Mesenchymal stem cell (in vitro differentiated cells and primary cell): ENCODE measurements at regions not wholly inside any gene's neighbourhood (a gene's known extent, or its start where the extent isn't known, plus 50 kb on each side); places are given as distances from the start of the nearest gene placed in this dataset.
A peak's percentile ranks its signal among the peaks of the same experiment; 100 is the strongest.

ENCODE experiments used
- DNase-seq: peaks from one replicate; pipeline ENCODE4 v3.0.0-alpha.2; 2013
- H2AFZ ChIP-seq: one replicate; pipeline ENCODE4 v1.6.1; 2013; ENCODE audit warnings: low read depth, mild to moderate bottlenecking, control low read depth, inconsistent platforms, low read length, moderate library complexity
- H2AK5ac ChIP-seq: 2 replicates; pipeline ENCODE4 v1.6.1; 2013; ENCODE audit warnings: low read length, moderate library complexity, mild to moderate bottlenecking, inconsistent platforms; ENCODE audit not compliant: severe bottlenecking
- H2BK120ac ChIP-seq: one replicate; pipeline ENCODE4 v1.6.1; 2013; ENCODE audit warnings: low read depth, mild to moderate bottlenecking, inconsistent platforms, low read length, moderate library complexity
- H2BK12ac ChIP-seq, 2 experiments: one replicate each; pipeline ENCODE4 v1.6.1; 2013; ENCODE audit warnings: inconsistent platforms in 2 of 2, low read length in 2 of 2, mild to moderate bottlenecking in 2 of 2, moderate library complexity in 2 of 2, control low read depth in 1 of 2
- H2BK15ac ChIP-seq: one replicate; pipeline ENCODE4 v1.6.1; 2013; ENCODE audit warnings: mild to moderate bottlenecking, low read depth, inconsistent platforms; ENCODE audit not compliant: poor library complexity, severe bottlenecking
- H2BK5ac ChIP-seq: 2 replicates; pipeline ENCODE4 v1.6.1; 2013; ENCODE audit warnings: low read depth, mild to moderate bottlenecking, low read length, control low read depth, inconsistent platforms; ENCODE audit not compliant: poor library complexity, severe bottlenecking
- H3K14ac ChIP-seq, 2 experiments: one replicate each; pipeline ENCODE4 v1.6.1; 2013; ENCODE audit warnings: inconsistent platforms in 2 of 2, low read length in 2 of 2, control low read depth in 1 of 2, mild to moderate bottlenecking in 1 of 2, moderate library complexity in 1 of 2
- H3K18ac ChIP-seq, 2 experiments: one replicate each; pipeline ENCODE4 v1.6.1; 2013; ENCODE audit warnings: inconsistent platforms in 2 of 2, low read length in 2 of 2, control low read depth in 1 of 2, low read depth in 1 of 2, mild to moderate bottlenecking in 1 of 2
- H3K23ac ChIP-seq, 2 experiments: one replicate each; pipeline ENCODE4 v1.6.1; 2013; ENCODE audit warnings: inconsistent platforms in 2 of 2, low read length in 2 of 2, mild to moderate bottlenecking in 2 of 2, moderate library complexity in 2 of 2, control low read depth in 1 of 2
- H3K27ac ChIP-seq: 2 replicates; pipeline ENCODE4 v1.5.1; 2013; ENCODE audit warnings: mild to moderate bottlenecking, moderate library complexity, low read length, control low read depth, inconsistent platforms; ENCODE audit not compliant: poor library complexity, severe bottlenecking
- H3K27me3 ChIP-seq, 2 experiments: 2 replicates each; pipeline versions ENCODE4 v1.6.1 to v1.7.0; 2013; ENCODE audit warnings: low read length in 2 of 2, mild to moderate bottlenecking in 2 of 2, moderate library complexity in 2 of 2, control low read depth in 1 of 2, inconsistent platforms in 1 of 2; ENCODE audit not compliant: control insufficient read depth in 1 of 2, insufficient read depth in 1 of 2
- H3K36me3 ChIP-seq, 2 experiments: 2 replicates each; pipeline versions ENCODE4 v1.6.1 to v1.7.0; 2013; ENCODE audit warnings: low read length in 2 of 2, control low read depth in 1 of 2, inconsistent platforms in 1 of 2, low read depth in 1 of 2, mild to moderate bottlenecking in 1 of 2; ENCODE audit not compliant: insufficient read depth in 2 of 2, control insufficient read depth in 1 of 2
- H3K4ac ChIP-seq, 2 experiments: one replicate each; pipeline ENCODE4 v1.6.1; 2013; ENCODE audit warnings: inconsistent platforms in 2 of 2, low read length in 2 of 2, mild to moderate bottlenecking in 2 of 2, moderate library complexity in 2 of 2, control low read depth in 1 of 2, low read depth in 1 of 2
- H3K4me1 ChIP-seq: 2 replicates; pipeline ENCODE4 v1.6.1; 2013; ENCODE audit warnings: low read depth, low read length, control low read depth; ENCODE audit not compliant: control insufficient read depth, insufficient read depth
- H3K4me2 ChIP-seq: 2 replicates; pipeline ENCODE4 v1.6.1; 2013; ENCODE audit warnings: low read length, mild to moderate bottlenecking, inconsistent platforms; ENCODE audit not compliant: poor library complexity, severe bottlenecking
- H3K4me3 ChIP-seq, 2 experiments: 2 replicates each; pipeline versions ENCODE4 v1.5.1 to v1.7.0; 2013; ENCODE audit warnings: low read length in 2 of 2, mild to moderate bottlenecking in 2 of 2, control low read depth in 1 of 2, low read depth in 1 of 2; ENCODE audit not compliant: insufficient read depth in 1 of 2
- H3K79me1 ChIP-seq: replicated peaks from 2 replicates; pipeline ENCODE4 v1.6.1; 2013; ENCODE audit warnings: mild to moderate bottlenecking, control low read depth, low read length, inconsistent platforms; ENCODE audit not compliant: poor library complexity, severe bottlenecking
- H3K9ac ChIP-seq: 2 replicates; pipeline ENCODE4 v1.7.0; 2013; ENCODE audit warnings: mild to moderate bottlenecking, low read length, moderate library complexity
- H3K9me3 ChIP-seq: 2 replicates; pipeline ENCODE4 v1.7.0; 2013; ENCODE audit warnings: mild to moderate bottlenecking, low read length; ENCODE audit not compliant: control insufficient read depth
- H4K8ac ChIP-seq: one replicate; pipeline ENCODE4 v1.6.1; 2013; ENCODE audit warnings: inconsistent platforms, mild to moderate bottlenecking, low read length, moderate library complexity
- H4K91ac ChIP-seq: one replicate; pipeline ENCODE4 v1.6.1; 2013; ENCODE audit warnings: mild to moderate bottlenecking, low read length, inconsistent platforms
- WGBS: methylation state at CpG from one replicate; pipeline ENCODE4 v1.1.7; 2013; ENCODE audit warnings: mixed read lengths; 5-methylcytosine and 5-hydroxymethylcytosine counted together

- Histone ChIP-seq H3K27ac (no peak overlapping the region), H2AK5ac (no peak overlapping the region), H2BK12ac (no peak overlapping the region), H3K23ac (no peak overlapping the region), H3K14ac (no peak overlapping the region), H2BK120ac (no peak overlapping the region), H3K18ac (no peak overlapping the region), H4K8ac (no peak overlapping the region), H2BK15ac (no peak overlapping the region), H3K4ac (no peak overlapping the region), H3K4me1 (no peaks in the 10 kb centered on the region), H3K4me2 (no peak overlapping the region), H3K27me3 (no peaks in the 10 kb centered on the region), H3K9me3 (no peaks in the 10 kb centered on the region), H4K91ac (no peak overlapping the region), H2AFZ (no peak overlapping the region), H3K36me3 (no peaks in the 10 kb centered on the region), H2BK5ac (no peak overlapping the region), H3K79me1 (no peaks in the 10 kb centered on the region), H3K4me3 (no peak overlapping the region), H3K9ac (peak overlapping the region; percentile 3)
- DNase-seq: peak; percentile 66
- no CpG with 5 or more reads among the region's 1 CpG for WGBS
These were observed 454.2 kb downstream of the AEBP2 start for GRCh38 chr12:19893514-19893913.

GRCh38 chr12:19894050-19894449 lies 454.8 kb downstream of the AEBP2 start:
- Histone ChIP-seq H3K4me1 (no peaks in the 10 kb centered on the region), H3K23ac (no peak overlapping the region), H2AFZ (no peak overlapping the region)

GRCh38 chr12:19894803-19895202 lies 455.5 kb downstream of the AEBP2 start:
- no peak overlapping the region for H2BK5ac ChIP-seq

More at GRCh38 chr12:19894050-19894449, 454.8 kb downstream of the AEBP2 start:
- Histone ChIP-seq H4K8ac (no peak overlapping the region), H3K79me1 (no peaks in the 10 kb centered on the region), H3K18ac (no peak overlapping the region), H3K4ac (peak overlapping the region in 1 of 2 experiments; percentile 61), H2AK5ac (no peak overlapping the region), H3K9me3 (no peaks in the 10 kb centered on the region), H3K36me3 (no peaks in the 10 kb centered on the region), H3K4me2 (no peak overlapping the region), H4K91ac (no peak overlapping the region), H3K9ac (peak overlapping the region; percentile 3), H3K4me3 (no peak overlapping the region), H3K14ac (no peak overlapping the region), H2BK15ac (no peak overlapping the region), H2BK5ac (no peak overlapping the region), H3K27me3 (no peaks in the 10 kb centered on the region), H2BK120ac (no peak overlapping the region), H2BK12ac (no peak overlapping the region), H3K27ac (no peak overlapping the region)
- WGBS: 100% methylated on average over 1 of the region's 1 CpG
- peak; percentile 57 for DNase-seq

GRCh38 chr12:19895246-19896020 lies 456.1 kb downstream of the AEBP2 start:
- Histone ChIP-seq H4K91ac (no peak overlapping the region), H3K27me3 (no peaks in the 10 kb centered on the region), H2BK120ac (no peak overlapping the region), H3K4me1 (no peaks in the 10 kb centered on the region), H3K4ac (no peak overlapping the region), H3K23ac (no peak overlapping the region), H3K27ac (no peak overlapping the region), H3K36me3 (no peaks in the 10 kb centered on the region), H3K18ac (no peak overlapping the region), H3K4me3 (no peak overlapping the region), H2AK5ac (no peak overlapping the region), H2BK12ac (no peak overlapping the region), H4K8ac (no peak overlapping the region), H3K9me3 (no peaks in the 10 kb centered on the region), H2AFZ (no peak overlapping the region), H3K9ac (no peak overlapping the region), H3K14ac (no peak overlapping the region), H2BK15ac (no peak overlapping the region), H3K4me2 (no peak overlapping the region), H2BK5ac (no peak overlapping the region), H3K79me1 (no peaks in the 10 kb centered on the region)
- DNase-seq: no peak
- 88% methylated on average over 2 of the region's 2 CpGs for WGBS

More at GRCh38 chr12:19894803-19895202, 455.5 kb downstream of the AEBP2 start:
- no peak overlapping the region for H3K23ac ChIP-seq
- H3K27me3 ChIP-seq: no peaks in the 10 kb centered on the region
- 55% methylated on average over 4 of the region's 5 CpGs for WGBS
- no peak overlapping the region for H4K8ac ChIP-seq
- H3K14ac ChIP-seq: no peak overlapping the region
- H3K9me3 ChIP-seq: no peaks in the 10 kb centered on the region
- H3K4me2 ChIP-seq: no peak overlapping the region
- no peak overlapping the region for H4K91ac ChIP-seq
- no peak overlapping the region for H3K18ac ChIP-seq
- H3K4me3 ChIP-seq: no peak overlapping the region
- no peak overlapping the region for H2AK5ac ChIP-seq
- H2BK120ac ChIP-seq: no peak overlapping the region
- no peak overlapping the region for H2BK15ac ChIP-seq
- H3K4ac ChIP-seq: no peak overlapping the region
- H2AFZ ChIP-seq: no peak overlapping the region
- H2BK12ac ChIP-seq: no peak overlapping the region
- DNase-seq: peak; percentile 82
- H3K4me1 ChIP-seq: no peaks in the 10 kb centered on the region
- no peaks in the 10 kb centered on the region for H3K79me1 ChIP-seq
- no peak overlapping the region for H3K27ac ChIP-seq
- no peak overlapping the region for H3K9ac ChIP-seq
- no peaks in the 10 kb centered on the region for H3K36me3 ChIP-seq
